ENCODE measurements at regions not wholly inside any gene's neighbourhood (a gene's known extent, or its start where the extent isn't known, plus 50 kb on each side); places are given as distances from the start of the nearest gene placed in this dataset.

GRCh38 chr9:126228781-126229444 lies 97.7 kb upstream of the MVB12B start (continued):
- TF ChIP-seq TSHZ1 (CRISPR knock-in tag; IDR thresholded peaks at IDR 0.05) (no peak), NELFE (IDR thresholded peaks at IDR 0.05; ENCODE audit: insufficient read depth, insufficient read length) (no peak), ZKSCAN3 (CRISPR knock-in tag; IDR thresholded peaks at IDR 0.05) (no peak), CTBP1 (IDR thresholded peaks at IDR 0.05; ENCODE audit: borderline replicate concordance) (peak; percentile 25; the same call in 1 of the 2 replicates), ERF (CRISPR knock-in tag; IDR thresholded peaks at IDR 0.05) (no peak), ZBTB26 (CRISPR knock-in tag; IDR thresholded peaks at IDR 0.05) (no peak), RAD21 (CRISPR knock-in tag; conservative IDR thresholded peaks at IDR 0.05 in 1 of 2, IDR thresholded peaks at IDR 0.05 in 1 of 2) (peak; percentile 76 to 84), REST (IDR thresholded peaks at IDR 0.05; ENCODE audit: borderline replicate concordance) (peak; percentile 72), REST (CRISPR knock-in tag; IDR thresholded peaks at IDR 0.05; ENCODE audit: low read depth) (no peak), STAG1 (CRISPR knock-in tag; IDR thresholded peaks at IDR 0.05; ENCODE audit: borderline replicate concordance) (peak; percentile 91), SMC3 (conservative IDR thresholded peaks at IDR 0.05; ENCODE audit: insufficient read depth, low read depth, low read length) (peak; percentile 90), SP1 (CRISPR knock-in tag; IDR thresholded peaks at IDR 0.05) (0 out of 2 replicates have a peak, but pooled peaks have one; percentile 25)
- TF ChIP-seq, protein P1, sequence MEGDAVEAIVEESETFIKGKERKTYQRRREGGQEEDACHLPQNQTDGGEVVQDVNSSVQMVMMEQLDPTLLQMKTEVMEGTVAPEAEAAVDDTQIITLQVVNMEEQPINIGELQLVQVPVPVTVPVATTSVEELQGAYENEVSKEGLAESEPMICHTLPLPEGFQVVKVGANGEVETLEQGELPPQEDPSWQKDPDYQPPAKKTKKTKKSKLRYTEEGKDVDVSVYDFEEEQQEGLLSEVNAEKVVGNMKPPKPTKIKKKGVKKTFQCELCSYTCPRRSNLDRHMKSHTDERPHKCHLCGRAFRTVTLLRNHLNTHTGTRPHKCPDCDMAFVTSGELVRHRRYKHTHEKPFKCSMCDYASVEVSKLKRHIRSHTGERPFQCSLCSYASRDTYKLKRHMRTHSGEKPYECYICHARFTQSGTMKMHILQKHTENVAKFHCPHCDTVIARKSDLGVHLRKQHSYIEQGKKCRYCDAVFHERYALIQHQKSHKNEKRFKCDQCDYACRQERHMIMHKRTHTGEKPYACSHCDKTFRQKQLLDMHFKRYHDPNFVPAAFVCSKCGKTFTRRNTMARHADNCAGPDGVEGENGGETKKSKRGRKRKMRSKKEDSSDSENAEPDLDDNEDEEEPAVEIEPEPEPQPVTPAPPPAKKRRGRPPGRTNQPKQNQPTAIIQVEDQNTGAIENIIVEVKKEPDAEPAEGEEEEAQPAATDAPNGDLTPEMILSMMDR (IDR thresholded peaks at IDR 0.05 in 2 of 3, conservative IDR thresholded peaks at IDR 0.05 in 1 of 3; ENCODE audit: insufficient read depth in 2 of 3, low read depth in 1 of 3, low read length in 3 of 3): peak; percentile 82 to 90 (median 85)

Measured in K562 (cell line).